OCI-LY3 (cell line): ENCODE measurements at regions not wholly inside any gene's neighbourhood (a gene's known extent, or its start where the extent isn't known, plus 50 kb on each side); places are given as distances from the start of the nearest gene placed in this dataset.

Source experiments
- H2AFZ ChIP-seq: fragments of 200-600, 300-600 bp; shearing (Covaris generic); 2 replicates; pipeline ENCODE4 v1.6.0; 2014; ENCODE audit warnings: antibody characterized with exemption, low read depth, low read length
- H3K27ac ChIP-seq: fragments of 200-600, 300-600 bp; sonication (generic); 2 replicates; pipeline ENCODE4 v1.5.1; 2014; ENCODE audit warnings: mild to moderate bottlenecking, low read length, moderate library complexity, mixed read lengths
- H3K27me3 ChIP-seq: fragments of 200-600, 300-600 bp; sonication (generic); 2 replicates; pipeline ENCODE4 v1.6.1; 2014; ENCODE audit warnings: low read depth, low read length, mixed read lengths
- H3K36me3 ChIP-seq: fragments of 200-600, 300-600 bp; sonication (generic); replicated peaks from 2 replicates; pipeline ENCODE3; 2014; ENCODE audit warnings: low read depth, low read length, mixed read lengths
- H3K4me1 ChIP-seq: fragments of 300-600, 200-600 bp; sonication (generic); 2 replicates; pipeline ENCODE4 v1.6.1; 2014; ENCODE audit warnings: low read length, mixed read lengths
- H3K4me2 ChIP-seq: fragments of 200-600, 300-600 bp; sonication (generic); 2 replicates; pipeline ENCODE4 v1.6.1; 2014; ENCODE audit warnings: low read length, mixed read lengths
- H3K4me3 ChIP-seq: fragments of 300-600, 200-600 bp; sonication (generic); 2 replicates; pipeline ENCODE4 v1.5.1; 2014; ENCODE audit warnings: antibody characterized with exemption, mild to moderate bottlenecking, low read length, moderate library complexity
- H3K79me2 ChIP-seq: fragments of 300-600, 200-600 bp; shearing (Covaris generic); 2 replicates; pipeline ENCODE4 v1.6.1; 2014; ENCODE audit warnings: mild to moderate bottlenecking, low read length, mixed read lengths
- H3K9ac ChIP-seq: fragments of 300-600, 200-600 bp; shearing (Covaris generic); 2 replicates; pipeline ENCODE4 v1.6.0; 2014; ENCODE audit warnings: mild to moderate bottlenecking, low read length, moderate library complexity
- H3K9me3 ChIP-seq: fragments of 200-600, 300-600 bp; shearing (Covaris generic); 2 replicates; pipeline ENCODE4 v1.6.1; 2014; ENCODE audit warnings: low read length, mixed read lengths; ENCODE audit not compliant: insufficient read depth
- H4K20me1 ChIP-seq: fragments of 200-600, 300-600 bp; sonication (generic); 2 replicates; pipeline ENCODE4 v1.6.1; 2016; ENCODE audit warnings: low read length, mixed read lengths; ENCODE audit not compliant: insufficient read depth
- CTCF ChIP-seq: fragments of 200-600, 300-600 bp; sonication (generic); IDR thresholded peaks from 2 replicates; pipeline ENCODE4 v1.5.1; 2014; ENCODE audit warnings: antibody characterized with exemption, low read length, low read depth
- EZH2phosphoT487 ChIP-seq: fragments of 200-600 bp; shearing (Covaris generic); IDR thresholded peaks from 2 replicates; pipeline ENCODE4 v1.6.1; 2018; ENCODE audit warnings: antibody characterized with exemption, mixed run types, low read depth

- TF ChIP-seq CTCF (no peak), EZH2phosphoT487 (no peak)
Measured at GRCh38 chr4:154019811-154020210, 230.9 kb upstream of the SFRP2 start.

DNA sequence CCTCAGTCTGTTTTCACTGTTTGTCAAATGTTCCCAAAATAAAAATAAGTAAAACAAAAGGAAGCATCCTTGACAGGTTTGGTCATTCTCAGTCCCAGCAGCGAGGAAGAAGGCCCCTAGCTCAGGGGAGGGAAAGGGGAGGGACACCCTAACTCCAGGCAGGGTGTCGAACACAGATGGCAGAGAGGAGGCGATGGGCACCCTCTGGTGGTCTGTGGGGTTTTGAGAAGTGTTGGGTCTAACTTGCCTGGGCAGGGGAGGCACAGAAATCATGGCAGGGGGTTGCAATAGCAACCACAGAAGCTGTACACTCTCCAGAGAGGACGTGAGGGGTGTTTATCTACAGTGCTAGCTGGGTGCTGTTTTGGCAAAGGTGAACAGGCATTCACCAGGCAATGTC is 229.8 kb upstream of the SFRP2 start:
- peaks cover 16% of the 10 kb centered on the region for H3K4me1 ChIP-seq
- no peaks in the 10 kb centered on the region for H4K20me1 ChIP-seq
- no peak overlapping the region for H3K27ac ChIP-seq
- TF ChIP-seq EZH2phosphoT487 (no peak), CTCF (peak; percentile 65)
- no peaks in the 10 kb centered on the region for H3K27me3 ChIP-seq
- no peaks in the 10 kb centered on the region for H3K9me3 ChIP-seq
- H3K4me2 ChIP-seq: no peak overlapping the region
- 0 out of 2 replicates have a peak overlapping the region, but pooled peaks have one; percentile 0 for H2AFZ ChIP-seq
- no peak overlapping the region for H3K9ac ChIP-seq
- H3K79me2 ChIP-seq: no peaks in the 10 kb centered on the region
- no peaks in the 10 kb centered on the region for H3K36me3 ChIP-seq
- no peak overlapping the region for H3K4me3 ChIP-seq

More at GRCh38 chr4:154019811-154020210, 230.9 kb upstream of the SFRP2 start:
- no peaks in the 10 kb centered on the region for H3K9me3 ChIP-seq
- H3K27me3 ChIP-seq: no peaks in the 10 kb centered on the region
- H3K4me1 ChIP-seq: peaks cover 19% of the 10 kb centered on the region
- no peak overlapping the region for H3K4me3 ChIP-seq
- no peaks in the 10 kb centered on the region for H3K36me3 ChIP-seq
- H2AFZ ChIP-seq: no peak overlapping the region
- no peak overlapping the region for H3K9ac ChIP-seq
- H4K20me1 ChIP-seq: no peaks in the 10 kb centered on the region
- H3K79me2 ChIP-seq: no peaks in the 10 kb centered on the region
- H3K4me2 ChIP-seq: 0 out of 2 replicates have a peak overlapping the region, but pooled peaks have one; percentile 6
- no peak overlapping the region for H3K27ac ChIP-seq

DNA sequence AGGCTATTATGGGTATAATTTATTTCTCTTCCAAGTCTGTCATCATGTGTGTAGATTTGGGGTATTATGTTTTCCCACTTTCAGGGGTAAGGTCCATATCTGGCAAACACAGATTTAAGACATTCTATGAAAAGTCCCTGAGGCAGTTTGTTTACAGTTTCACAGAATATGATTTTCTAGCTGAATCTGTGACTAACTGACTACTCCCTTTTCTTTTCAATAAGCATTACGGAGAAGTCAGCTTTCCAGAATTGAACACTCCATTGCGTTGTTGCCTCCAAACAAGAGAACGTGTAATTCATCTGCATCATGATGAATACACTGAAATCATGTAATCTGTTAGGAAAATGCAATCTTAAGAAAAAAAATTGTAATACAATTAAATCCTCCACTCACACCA is 226.7 kb upstream of the SFRP2 start:
- no peak for TF ChIP-seq EZH2phosphoT487
- TF ChIP-seq CTCF: no peak
- Histone ChIP-seq H3K9ac (no peak overlapping the region), H3K79me2 (no peaks in the 10 kb centered on the region), H3K4me2 (no peak overlapping the region), H2AFZ (no peak overlapping the region), H3K27ac (no peak overlapping the region), H3K9me3 (no peaks in the 10 kb centered on the region), H3K27me3 (no peaks in the 10 kb centered on the region), H4K20me1 (no peaks in the 10 kb centered on the region), H3K4me1 (peaks cover 16% of the 10 kb centered on the region), H3K4me3 (no peak overlapping the region), H3K36me3 (no peaks in the 10 kb centered on the region)

DNA sequence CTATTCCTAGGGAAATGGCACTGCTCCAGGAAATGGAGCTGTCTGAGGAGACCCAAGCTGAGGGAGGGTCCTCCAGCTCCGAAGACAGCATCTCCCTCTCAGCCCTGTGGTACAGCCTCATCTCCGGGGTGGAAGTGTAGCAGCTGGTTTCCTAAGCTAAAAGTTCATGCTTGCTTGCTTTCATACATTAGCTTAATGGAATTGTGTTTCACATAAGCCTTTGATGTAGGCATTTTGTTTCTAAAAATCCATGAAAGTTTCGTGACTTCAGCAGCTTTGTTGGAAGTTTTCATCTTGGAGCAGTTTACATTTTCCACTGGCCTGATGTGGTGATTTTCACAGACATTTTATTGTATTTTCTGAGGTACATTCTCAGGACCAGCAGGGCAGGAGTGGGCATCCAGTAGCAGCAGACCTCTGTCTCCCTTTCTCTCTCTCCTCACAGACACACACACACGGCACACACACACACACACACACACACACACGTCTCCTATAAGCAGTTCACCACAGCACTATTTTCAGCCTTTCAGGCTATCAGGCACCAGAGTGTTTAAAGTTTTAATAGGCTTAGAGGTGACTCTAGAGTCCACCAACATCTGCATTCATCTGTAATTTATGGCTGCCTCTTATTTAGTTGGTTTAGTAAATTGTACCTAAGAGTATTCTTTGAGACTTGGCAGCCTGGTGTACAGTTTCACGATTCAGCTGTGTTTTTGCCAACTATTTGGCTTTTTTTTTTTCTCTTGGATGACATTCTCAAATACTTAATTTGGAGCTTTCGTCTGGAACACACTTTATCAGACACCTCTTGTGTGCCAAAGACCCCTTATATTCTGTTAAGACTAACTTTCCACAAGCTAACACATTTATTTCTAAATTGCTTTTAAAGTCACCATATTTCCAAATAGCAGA is 225.8 kb upstream of the SFRP2 start:
- no peaks in the 10 kb centered on the region for H4K20me1 ChIP-seq
- H3K36me3 ChIP-seq: no peaks in the 10 kb centered on the region
- no peaks in the 10 kb centered on the region for H3K9me3 ChIP-seq
- H3K27ac ChIP-seq: no peak overlapping the region
- no peak overlapping the region for H3K4me3 ChIP-seq
- TF ChIP-seq EZH2phosphoT487: no peak
- TF ChIP-seq CTCF: no peak
- H3K27me3 ChIP-seq: no peaks in the 10 kb centered on the region
- H3K9ac ChIP-seq: no peak overlapping the region
- H3K79me2 ChIP-seq: no peaks in the 10 kb centered on the region
- peaks cover 14% of the 10 kb centered on the region for H3K4me1 ChIP-seq
- no peak overlapping the region for H3K4me2 ChIP-seq
- no peak overlapping the region for H2AFZ ChIP-seq
